H1 (cell line): ENCODE measurements at regions not wholly inside any gene's neighbourhood (a gene's known extent, or its start where the extent isn't known, plus 50 kb on each side); places are given as distances from the start of the nearest gene placed in this dataset.

ENCODE experiments used
- CTCF ChIA-PET: fragments of 300-600 bp; sonication (Branson Sonifier 250); formaldehyde crosslinking; loops from one replicate; lab custom pipeline; 2021; ENCODE audit not compliant: partially characterized antibody; lab: Charles Lee
- POLR2A ChIA-PET: fragments of 300-600 bp; sonication (Branson Sonifier 250); formaldehyde crosslinking; loops from one replicate; lab custom pipeline; 2021; ENCODE audit warnings: inconsistent platforms; ENCODE audit not compliant: partially characterized antibody; lab: Charles Lee
- DNase-seq, 2 experiments: peaks; one replicate each; pipeline versions ENCODE4 v3.0.0 to v3.0.0-alpha.2; 2010 to 2022; ENCODE audit warnings: low spot score in 2 of 2, low read depth in 1 of 2, mixed read lengths in 1 of 2
- FAIRE-seq: peaks from 2 replicates; lab custom pipeline; 2011; peaks lifted over from hg19 to GRCh38; lab: Jason Lieb, UNC
- H2AFZ ChIP-seq: 2 replicates; pipeline ENCODE4 v1.8.1; 2012; ENCODE audit warnings: low read length, inconsistent platforms
- H2AK5ac ChIP-seq: 2 replicates; pipeline ENCODE4 v1.6.1; 2013; ENCODE audit warnings: low read depth, low read length
- H2BK120ac ChIP-seq: replicated peaks from 2 replicates; pipeline ENCODE3; 2013; ENCODE audit warnings: low read depth, low read length, inconsistent platforms
- H2BK12ac ChIP-seq: 2 replicates; pipeline ENCODE4 v1.6.1; 2013; ENCODE audit warnings: low read depth, low read length
- H2BK15ac ChIP-seq: 2 replicates; pipeline ENCODE4 v1.6.1; 2013; ENCODE audit warnings: low read length
- H2BK20ac ChIP-seq: 2 replicates; pipeline ENCODE4 v1.6.1; 2013; ENCODE audit warnings: low read length
- H2BK5ac ChIP-seq: 2 replicates; pipeline ENCODE4 v1.6.1; 2013; ENCODE audit warnings: low read depth, low read length
- H3K14ac ChIP-seq: 2 replicates; pipeline ENCODE4 v1.6.1; 2013; ENCODE audit warnings: inconsistent platforms; ENCODE audit not compliant: insufficient read length
- H3K18ac ChIP-seq: 2 replicates; pipeline ENCODE4 v1.6.1; 2013; ENCODE audit warnings: low read length; ENCODE audit errors: extremely low read depth
- H3K23ac ChIP-seq: 2 replicates; pipeline ENCODE4 v1.6.1; 2013; ENCODE audit warnings: inconsistent platforms; ENCODE audit not compliant: insufficient read length
- H3K23me2 ChIP-seq: 2 replicates; pipeline ENCODE4 v1.6.1; 2013; ENCODE audit warnings: low read depth, low read length
- H3K27ac ChIP-seq: 2 replicates; pipeline ENCODE4 v1.6.1; 2011; ENCODE audit warnings: low read depth, low read length, inconsistent platforms
- H3K27me3 ChIP-seq, 4 experiments: replicated peaks in 1 of 4; 1 replicate in 1 of 4; 2 replicates in 3 of 4; pipeline versions ENCODE4 v1.6.1 to v1.8.1; 2011 to 2013; ENCODE audit warnings: low read length in 3 of 4, mild to moderate bottlenecking in 3 of 4, inconsistent platforms in 2 of 4, mixed read lengths in 2 of 4, moderate library complexity in 1 of 4; ENCODE audit not compliant: control insufficient read depth in 3 of 4, insufficient read depth in 3 of 4; ENCODE audit errors: extremely low read depth in 1 of 4
- H3K36me3 ChIP-seq, 4 experiments: 2 replicates each; pipeline versions ENCODE4 v1.6.1 to v1.8.1; 2011 to 2013; ENCODE audit warnings: mild to moderate bottlenecking in 4 of 4, low read length in 3 of 4, moderate library complexity in 2 of 4, control low read depth in 1 of 4, inconsistent platforms in 1 of 4; ENCODE audit not compliant: insufficient read depth in 4 of 4, control insufficient read depth in 2 of 4
- H3K4ac ChIP-seq: replicated peaks from 2 replicates; pipeline ENCODE3; 2013; ENCODE audit warnings: low read length, low read depth, mixed read lengths, inconsistent platforms; ENCODE audit not compliant: insufficient read length
- H3K4me1 ChIP-seq, 4 experiments: replicated peaks in 1 of 4; 1 replicate in 1 of 4; 2 replicates in 3 of 4; pipeline versions ENCODE4 v1.6.1 to v1.8.1; 2011 to 2013; ENCODE audit warnings: low read length in 3 of 4, inconsistent platforms in 2 of 4, mixed read lengths in 1 of 4; ENCODE audit not compliant: insufficient read depth in 4 of 4, control insufficient read depth in 3 of 4
- H3K4me2 ChIP-seq, 2 experiments: 2 replicates each; pipeline versions ENCODE4 v1.6.1 to v1.8.1; 2011 to 2013; ENCODE audit warnings: low read depth in 2 of 2, low read length in 2 of 2, control low read depth in 1 of 2, inconsistent platforms in 1 of 2, mild to moderate bottlenecking in 1 of 2; ENCODE audit not compliant: insufficient read depth in 1 of 2
- H3K4me3 ChIP-seq, 4 experiments: fragments of 200-600, 300-600 bp in 1 of 4; sonication (generic), shearing (Covaris generic), sonication (Bioruptor Twin) in 1 of 4; 2 replicates each; pipeline versions ENCODE4 v1.5.1 to v1.8.1; 2011 to 2016; ENCODE audit warnings: low read length in 4 of 4, low read depth in 3 of 4, control low read depth in 2 of 4, inconsistent platforms in 2 of 4, mild to moderate bottlenecking in 2 of 4, mixed read lengths in 1 of 4, moderate library complexity in 1 of 4; ENCODE audit not compliant: insufficient read depth in 2 of 4; ENCODE audit errors: extremely low read depth in 1 of 4
- H3K56ac ChIP-seq: replicated peaks from 2 replicates; pipeline ENCODE3; 2013; ENCODE audit warnings: low read depth, mild to moderate bottlenecking, mixed read lengths, low read length, inconsistent platforms; ENCODE audit not compliant: insufficient read length
- H3K79me1 ChIP-seq: 2 replicates; pipeline ENCODE4 v1.6.1; 2013; ENCODE audit warnings: low read depth, low read length, control low read depth
- H3K79me2 ChIP-seq, 2 experiments: 2 replicates each; pipeline versions ENCODE4 v1.6.1 to v1.8.1; 2012 to 2013; ENCODE audit warnings: low read length in 2 of 2, mild to moderate bottlenecking in 2 of 2, inconsistent platforms in 1 of 2; ENCODE audit not compliant: insufficient read depth in 2 of 2, control insufficient read depth in 1 of 2
- H3K9ac ChIP-seq, 4 experiments: replicated peaks in 1 of 4; 1 replicate in 1 of 4; 2 replicates in 3 of 4; pipeline versions ENCODE4 v1.6.1 to v1.8.1; 2011 to 2013; ENCODE audit warnings: low read depth in 3 of 4, low read length in 3 of 4, control low read depth in 2 of 4, mild to moderate bottlenecking in 2 of 4, moderate library complexity in 2 of 4, inconsistent platforms in 1 of 4; ENCODE audit errors: extremely low read depth in 1 of 4
- H3K9me3 ChIP-seq, 2 experiments: 2 replicates each; pipeline versions ENCODE4 v1.6.1 to v1.8.1; 2012 to 2013; ENCODE audit warnings: mild to moderate bottlenecking in 2 of 2, moderate library complexity in 2 of 2, control low read depth in 1 of 2, inconsistent platforms in 1 of 2, low read depth in 1 of 2, low read length in 1 of 2, mixed read lengths in 1 of 2; ENCODE audit not compliant: insufficient read depth in 2 of 2
- H4K20me1 ChIP-seq, 2 experiments: replicated peaks in 1 of 2; 2 replicates each; pipeline versions ENCODE3 to v1.8.1; 2011 to 2013; ENCODE audit warnings: inconsistent platforms in 2 of 2, low read length in 2 of 2, mild to moderate bottlenecking in 1 of 2; ENCODE audit not compliant: insufficient read depth in 2 of 2, control insufficient read depth in 1 of 2
- H4K5ac ChIP-seq: 2 replicates; pipeline ENCODE4 v1.6.1; 2013; ENCODE audit warnings: low read length, low read depth, mixed read lengths, inconsistent platforms; ENCODE audit not compliant: insufficient read length
- H4K8ac ChIP-seq: 2 replicates; pipeline ENCODE4 v1.8.0; 2013; ENCODE audit warnings: mild to moderate bottlenecking, moderate library complexity, low read length, inconsistent platforms; ENCODE audit not compliant: insufficient read depth; ENCODE audit errors: extremely low read depth
- H4K91ac ChIP-seq: replicated peaks from 2 replicates; pipeline ENCODE3; 2013; ENCODE audit warnings: low read length, mixed read lengths, inconsistent platforms; ENCODE audit not compliant: insufficient read length
- CEBPB ChIP-seq: IDR thresholded peaks from 2 replicates; pipeline ENCODE4 v1.6.1; 2012; ENCODE audit warnings: low read depth, low read length
- CHD2 ChIP-seq: IDR thresholded peaks from 2 replicates; pipeline ENCODE4 v1.6.1; 2012; ENCODE audit warnings: low read length, improper control_type of control experiment
- CTBP2 ChIP-seq: IDR thresholded peaks from 2 replicates; pipeline ENCODE4 v1.7.0; 2011; ENCODE audit warnings: borderline replicate concordance, mild to moderate bottlenecking, moderate library complexity, mixed read lengths, low read length; ENCODE audit not compliant: insufficient read depth, insufficient read length
- FOSL1 ChIP-seq: IDR thresholded peaks from 2 replicates; pipeline ENCODE4 v1.6.1; 2011; ENCODE audit warnings: mild to moderate bottlenecking, low read depth, low read length, moderate library complexity; ENCODE audit not compliant: insufficient read depth
- NANOG ChIP-seq: IDR thresholded peaks from 2 replicates; pipeline ENCODE4 v1.6.1; 2011; ENCODE audit warnings: low read length, low read depth, mild to moderate bottlenecking, inconsistent platforms; ENCODE audit not compliant: insufficient read depth, poor library complexity, severe bottlenecking
- NRF1 ChIP-seq: IDR thresholded peaks from 2 replicates; pipeline ENCODE4 v1.6.1; 2011; ENCODE audit warnings: mild to moderate bottlenecking, low read depth, low read length, improper control_type of control experiment
- POLR2AphosphoS5 ChIP-seq: IDR thresholded peaks from 2 replicates; pipeline ENCODE4 v1.6.1; 2011; ENCODE audit warnings: low read depth, low read length
- RAD21 ChIP-seq, 2 experiments: IDR thresholded peaks in 1 of 2; conservative IDR thresholded peaks in 1 of 2; 2 replicates each; pipeline ENCODE4 v1.6.1; 2011; ENCODE audit warnings: low read depth in 2 of 2, low read length in 2 of 2, improper control_type of control experiment in 1 of 2, inconsistent platforms in 1 of 2, mild to moderate bottlenecking in 1 of 2, moderate library complexity in 1 of 2
- TAF7 ChIP-seq: optimal IDR thresholded peaks from 2 replicates; pipeline ENCODE3; 2011; ENCODE audit warnings: low read depth, mild to moderate bottlenecking, inconsistent platforms, low read length, moderate library complexity, borderline replicate concordance
- TBP ChIP-seq: IDR thresholded peaks from 2 replicates; pipeline ENCODE4 v1.6.1; 2011; ENCODE audit warnings: low read depth, low read length, improper control_type of control experiment
- TCF12 ChIP-seq: IDR thresholded peaks from 2 replicates; pipeline ENCODE4 v1.6.1; 2011; ENCODE audit warnings: low read depth, mild to moderate bottlenecking, low read length
- WGBS, 2 experiments: shearing (Covaris generic) in 1 of 2; methylation state at CpG; one replicate each; pipeline versions ENCODE4 v1.1.6 to v1.1.7; 2013 to 2015; ENCODE audit warnings: low lambda C conversion rate in 2 of 2, mixed read lengths in 2 of 2, inconsistent platforms in 1 of 2, low coverage in 1 of 2, missing lambda C conversion rate in 1 of 2; ENCODE audit not compliant: insufficient replicate concordance in 2 of 2, insufficient coverage in 1 of 2, insufficient read length in 1 of 2; ENCODE audit errors: extremely low coverage in 1 of 2, missing lambda C conversion rate in 1 of 2; 5-methylcytosine and 5-hydroxymethylcytosine counted together
- TF ChIP-seq, protein P1 (sequence below): IDR thresholded peaks from 2 replicates; pipeline ENCODE4 v1.6.1; 2011; ENCODE audit warnings: low read length, improper control_type of control experiment

GRCh38 chr3:159854500-159855124, 134.0 kb upstream of the IL12A start:
- Histone ChIP-seq H2BK20ac (no peak overlapping the region), H3K27ac (no peak overlapping the region), H2BK15ac (no peak overlapping the region), H3K4me3 (no peak overlapping the region), H3K36me3 (no peaks in the 10 kb centered on the region), H3K9me3 (no peaks in the 10 kb centered on the region; a peak in 1 of 4 replicates), H2BK5ac (no peak overlapping the region), H4K5ac (no peak overlapping the region), H3K23me2 (no peaks in the 10 kb centered on the region), H2AK5ac (no peak overlapping the region), H3K27me3 (no peaks in the 10 kb centered on the region), H3K4me2 (no peak overlapping the region), H2BK120ac (no peak overlapping the region), H3K18ac (no peak overlapping the region), H3K79me1 (peaks cover 7% of the 10 kb centered on the region; the same call in 1 of the 2 replicates), H2AFZ (no peak overlapping the region), H4K20me1 (no peaks in the 10 kb centered on the region), H3K79me2 (peaks cover 0 to 25% of the 10 kb centered on the region in 2 experiments; a peak in 2 of 4 replicates), H3K4me1 (peaks cover 0 to 10% (median 6%) of the 10 kb centered on the region in 4 experiments; a peak in 5 of 7 replicates), H4K8ac (no peak overlapping the region), H3K56ac (no peak overlapping the region), H3K4ac (no peak overlapping the region), H3K14ac (no peak overlapping the region), H3K9ac (no peak overlapping the region), H2BK12ac (0 out of 2 replicates have a peak overlapping the region, but pooled peaks have one; percentile 40), H3K23ac (no peak overlapping the region), H4K91ac (no peak overlapping the region)
- no peak for FAIRE-seq
- no peak for DNase-seq
- TF ChIP-seq FOSL1 (no peak), NRF1 (no peak), POLR2AphosphoS5 (no peak), TCF12 (no peak), CEBPB (no peak), CTBP2 (no peak), NANOG (no peak), TAF7 (no peak), CHD2 (no peak), RAD21 (IDR thresholded peaks at IDR 0.05 in 1 of 2, conservative IDR thresholded peaks at IDR 0.05 in 1 of 2; ENCODE audit: low read depth in 2 of 2, low read length in 2 of 2) (no peak), TBP (no peak)
- TF ChIP-seq, protein P1, sequence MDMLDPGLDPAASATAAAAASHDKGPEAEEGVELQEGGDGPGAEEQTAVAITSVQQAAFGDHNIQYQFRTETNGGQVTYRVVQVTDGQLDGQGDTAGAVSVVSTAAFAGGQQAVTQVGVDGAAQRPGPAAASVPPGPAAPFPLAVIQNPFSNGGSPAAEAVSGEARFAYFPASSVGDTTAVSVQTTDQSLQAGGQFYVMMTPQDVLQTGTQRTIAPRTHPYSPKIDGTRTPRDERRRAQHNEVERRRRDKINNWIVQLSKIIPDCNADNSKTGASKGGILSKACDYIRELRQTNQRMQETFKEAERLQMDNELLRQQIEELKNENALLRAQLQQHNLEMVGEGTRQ: no peak
- WGBS, 2 experiments: 93% methylated on average over 8 of the region's 8 CpGs; no CpG with 5 or more reads in 1 of the 2 experiments
- ChIA-PET CTCF (interaction anchor here (0.8 to 4.7 kb wide), 10 partner anchors 14 to 178 kb away, joined by 3 to 20 read pairs (median 4); no protein-coding TSS in a partner anchor), POLR2A (interaction anchor here (0.7 to 1.0 kb wide), 2 partner anchors 11 to 14 kb away, joined by 3 to 4 read pairs; no protein-coding TSS in a partner anchor)
